NCI-H2081 treated with DMSO at 0.1 percent for 48 hours (cell line): ENCODE measurements at regions not wholly inside any gene's neighbourhood (a gene's known extent, or its start where the extent isn't known, plus 50 kb on each side); places are given as distances from the start of the nearest gene placed in this dataset.
"Not testable (repeated sequence)": the region's sequence is repeated elsewhere in the genome, so short reads cannot be mapped to it uniquely, and the experiment has no call there.

Experiments used
- DNase-seq: peaks from one replicate; lab custom pipeline; 2025; lab: John Stamatoyannopoulos, UW

DNA sequence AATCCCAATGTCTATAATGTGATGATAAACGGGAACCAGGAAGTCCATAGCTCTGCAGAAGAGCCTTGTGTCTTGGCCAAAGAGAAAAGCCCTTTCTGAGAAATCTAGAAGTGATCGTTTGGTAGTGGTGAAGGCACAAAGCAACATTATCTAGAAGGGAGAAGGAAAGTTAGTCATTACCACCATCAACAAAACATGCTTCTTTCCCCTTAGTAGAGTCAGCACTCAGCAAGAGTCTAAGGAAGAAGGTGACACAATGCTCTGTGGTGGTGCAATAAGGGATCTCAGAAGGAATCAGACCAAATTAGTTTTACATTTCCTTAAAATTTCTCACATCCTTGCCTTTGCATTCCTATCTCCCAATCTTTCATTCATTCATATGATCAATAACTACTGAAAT lies 134.4 kb upstream of the PRDX6 start:
- DNase-seq = no peak

DNA sequence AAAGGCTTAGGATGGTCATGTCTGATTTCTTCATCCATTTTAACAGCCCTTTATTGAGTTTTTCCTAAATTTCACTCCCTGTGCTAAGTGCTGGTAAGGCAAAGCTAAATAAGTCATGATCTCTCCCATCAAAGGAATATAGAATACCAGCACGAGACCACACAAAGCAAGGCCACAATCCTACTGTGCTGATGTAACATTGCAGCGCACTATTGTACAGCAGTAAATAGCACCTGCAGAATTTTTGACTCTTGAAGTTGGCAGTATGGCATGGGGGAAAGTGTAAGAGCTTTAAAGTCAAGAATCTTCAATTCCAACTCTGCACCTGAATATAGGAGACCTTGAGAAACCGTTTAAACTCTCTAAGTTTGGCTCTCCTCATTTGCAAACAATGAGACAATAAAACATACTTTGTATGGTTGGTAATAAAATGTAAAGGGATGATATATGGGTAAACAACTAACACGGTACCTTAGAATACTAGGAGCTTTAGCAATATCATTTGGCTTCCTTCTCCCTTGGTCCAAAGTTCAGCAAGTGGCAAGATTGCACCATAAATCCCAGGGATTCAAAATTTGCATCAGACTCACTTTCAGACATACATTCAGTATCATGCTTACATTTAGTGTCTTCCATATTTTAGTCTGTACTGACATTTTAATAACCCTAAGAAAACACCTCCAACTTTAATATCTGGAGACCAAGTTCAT lies 132.9 kb upstream of the PRDX6 start:
- DNase-seq = no peak

DNA sequence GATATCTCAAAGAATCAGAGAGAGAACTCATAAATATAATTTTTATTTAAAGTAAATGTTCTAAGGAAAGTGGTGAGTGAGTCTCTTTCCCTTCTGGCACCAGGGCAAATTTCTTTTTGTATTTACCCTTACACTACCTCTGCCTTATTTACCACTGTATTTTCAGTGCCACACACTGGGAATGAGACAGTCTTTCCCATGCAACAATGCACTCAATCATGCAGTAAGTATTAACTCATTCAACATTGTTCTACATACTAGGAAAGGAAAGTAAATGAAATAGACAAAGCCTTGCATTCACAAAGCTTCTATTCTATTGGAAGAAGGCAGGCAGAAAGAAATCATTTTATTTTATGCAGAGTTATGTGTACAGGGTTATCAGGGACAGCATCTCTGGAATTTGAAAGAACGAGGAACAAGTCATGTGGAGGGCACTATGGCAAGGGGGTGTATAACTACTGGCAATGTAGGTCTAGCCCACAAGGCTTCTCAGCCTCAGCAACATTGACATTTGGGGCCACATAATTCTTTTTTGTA lies 129.8 kb upstream of the PRDX6 start:
- no peak for DNase-seq

DNA sequence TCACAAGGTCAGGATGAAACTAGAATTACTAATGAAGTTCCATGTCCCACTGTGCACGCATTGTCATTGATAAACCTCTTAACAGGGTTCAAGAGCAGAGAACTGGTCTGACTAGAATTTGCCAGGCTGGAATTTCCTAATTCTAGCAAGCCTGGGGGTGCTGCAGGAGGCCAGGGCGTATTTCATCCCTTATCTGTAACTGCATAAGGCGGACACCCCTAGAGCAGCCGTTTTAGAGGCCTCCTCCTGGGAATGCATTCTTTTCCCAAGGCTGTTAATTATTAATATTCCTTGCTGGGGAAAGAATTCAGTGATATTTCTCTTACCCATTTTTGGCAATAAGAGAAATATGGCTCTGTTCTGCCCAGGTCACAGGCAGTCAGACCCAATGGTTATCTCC lies 124.5 kb upstream of the PRDX6 start:
- not testable (repeated sequence) for DNase-seq

DNA sequence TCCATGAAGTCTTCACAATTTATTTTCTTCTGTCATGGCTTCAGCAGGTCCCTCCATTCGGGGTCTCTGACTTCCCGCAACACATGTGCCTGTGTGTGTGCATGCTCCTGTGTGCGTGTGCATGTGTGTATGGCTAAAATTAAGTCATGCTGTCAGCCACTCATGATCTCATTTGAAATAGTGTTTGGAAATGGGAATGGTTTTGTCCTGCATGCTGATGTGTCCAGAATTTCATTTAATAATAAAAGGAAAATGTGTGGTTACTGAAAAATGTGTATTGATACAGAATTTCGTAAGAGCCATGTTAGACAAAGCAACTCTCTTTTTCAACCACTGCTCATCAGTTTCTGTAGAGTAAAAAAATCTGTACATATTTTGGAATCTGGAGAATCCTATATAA lies 123.8 kb upstream of the PRDX6 start:
- no peak for DNase-seq

DNA sequence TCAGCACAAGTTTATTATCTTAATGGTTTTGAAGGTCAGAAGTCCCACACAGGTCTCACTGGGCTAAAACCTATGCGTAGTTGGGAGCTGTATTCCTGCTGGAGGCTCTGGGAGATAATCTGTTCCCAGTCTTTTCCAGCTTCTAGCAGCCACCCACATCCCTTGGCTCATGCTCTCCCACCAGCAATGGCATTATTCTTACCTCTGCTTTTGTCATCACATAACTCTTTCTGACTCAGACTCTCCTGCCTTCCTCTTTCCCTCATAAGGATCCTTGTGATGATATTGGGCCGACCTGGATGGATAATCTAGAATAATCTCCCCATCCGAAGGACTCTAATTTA lies 122.2 kb upstream of the PRDX6 start:
- no peak for DNase-seq

DNA sequence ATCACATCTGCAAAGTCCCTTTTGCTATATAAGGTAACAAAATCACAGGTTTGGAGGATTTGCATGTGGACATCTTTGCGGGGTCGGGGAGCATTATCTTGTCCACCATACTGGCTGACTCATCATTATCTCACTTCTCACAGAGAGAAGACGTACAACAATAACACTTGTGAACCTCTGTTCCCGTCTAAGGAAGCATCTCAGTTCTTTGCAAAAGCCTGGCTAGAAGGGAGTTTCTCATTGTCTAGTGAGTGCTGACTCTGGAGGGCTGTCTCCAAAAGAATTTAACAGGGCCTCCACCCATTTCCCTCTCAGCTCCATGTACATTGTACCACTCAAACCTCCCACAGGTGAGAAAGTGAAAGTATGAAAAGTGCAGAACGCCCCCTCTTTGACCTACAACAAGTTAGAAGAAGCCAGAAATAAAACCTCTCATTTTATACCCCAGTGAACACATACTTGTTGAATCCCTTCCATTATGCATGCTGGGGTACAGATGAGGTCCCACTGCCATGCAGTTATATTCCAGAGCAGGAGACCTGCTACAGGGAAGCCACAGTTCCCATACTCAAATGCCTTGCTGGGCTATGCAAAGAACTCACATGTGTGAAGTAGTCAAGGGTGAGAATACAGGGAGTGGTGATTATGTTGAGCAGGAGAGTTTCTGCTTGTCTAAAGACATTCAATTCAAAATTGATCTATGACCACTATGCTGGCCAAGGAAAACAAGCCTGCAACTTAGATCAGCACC lies 121.7 kb upstream of the PRDX6 start:
- DNase-seq = no peak

DNA sequence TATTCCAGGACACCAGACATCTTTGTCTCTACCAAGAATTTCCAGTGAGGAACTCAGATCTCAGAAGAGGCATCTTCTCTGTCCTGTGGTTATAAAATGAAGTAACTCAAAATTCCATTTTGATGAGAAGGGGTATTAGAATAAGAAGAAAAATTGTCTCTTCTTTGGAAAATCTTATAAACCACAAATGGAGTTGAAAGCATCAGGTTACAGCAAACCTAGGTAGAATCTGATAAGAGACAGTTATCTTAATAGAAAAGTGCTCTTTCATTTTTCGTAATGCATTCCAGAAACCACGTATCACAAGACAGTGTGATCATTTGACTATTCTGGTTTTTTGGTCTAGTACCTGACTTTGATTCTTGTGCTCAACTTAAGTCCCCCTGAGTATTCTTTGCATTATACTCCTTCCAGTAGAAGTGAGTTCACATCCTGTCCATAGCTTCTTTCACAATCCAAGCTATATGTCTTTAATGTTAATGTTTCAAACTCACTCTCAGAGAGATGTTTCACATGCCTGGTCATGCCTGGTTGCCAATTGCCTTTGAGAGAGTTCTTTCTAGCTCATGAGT lies 120.9 kb upstream of the PRDX6 start:
- no peak for DNase-seq

DNA sequence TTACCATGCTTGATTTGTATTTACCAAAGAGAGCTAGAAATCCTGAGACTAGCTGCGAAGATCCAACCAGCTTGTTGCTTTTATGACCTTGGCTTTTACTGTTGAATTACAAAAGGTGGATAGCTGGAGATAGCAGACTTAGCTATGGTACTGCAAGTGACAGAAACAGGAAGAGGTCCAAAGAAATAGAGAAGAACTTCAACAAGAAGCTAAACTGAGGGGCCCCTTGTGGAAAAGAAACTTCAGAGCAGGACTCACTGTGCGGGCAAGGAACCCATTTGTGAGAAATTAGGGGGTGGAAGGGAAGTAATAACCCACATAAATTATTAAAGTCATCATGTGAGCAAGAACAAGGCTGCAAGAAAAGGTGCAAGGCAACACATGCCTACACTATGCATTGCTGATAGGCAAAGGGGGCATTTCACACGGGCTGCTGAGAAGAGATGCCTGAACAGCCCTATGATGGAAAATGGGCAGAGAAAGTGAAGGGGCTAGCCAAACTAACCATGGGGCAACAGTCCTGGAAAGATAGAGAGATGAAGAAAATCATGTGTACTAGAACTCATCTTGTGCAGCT lies 116.6 kb upstream of the PRDX6 start:
- no peak for DNase-seq

DNA sequence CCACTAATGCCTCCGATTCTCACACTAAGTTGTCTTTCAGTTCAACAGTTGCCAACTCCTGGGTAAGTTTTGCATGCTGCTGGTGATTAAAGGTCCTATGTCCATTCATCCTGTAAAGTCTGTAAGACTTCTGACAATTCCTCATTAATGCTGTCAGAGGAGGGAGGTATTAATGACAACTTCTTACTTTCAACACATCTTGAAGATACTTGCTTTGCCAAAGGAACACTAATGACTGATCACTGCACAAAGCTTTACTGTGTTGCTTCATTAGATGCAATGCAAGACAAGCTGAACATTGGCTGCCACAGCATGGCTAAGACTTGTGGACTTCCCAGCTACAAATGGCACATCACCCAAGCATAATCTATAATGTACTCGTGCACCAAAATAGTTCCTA lies 114.6 kb upstream of the PRDX6 start:
- DNase-seq = no peak

DNA sequence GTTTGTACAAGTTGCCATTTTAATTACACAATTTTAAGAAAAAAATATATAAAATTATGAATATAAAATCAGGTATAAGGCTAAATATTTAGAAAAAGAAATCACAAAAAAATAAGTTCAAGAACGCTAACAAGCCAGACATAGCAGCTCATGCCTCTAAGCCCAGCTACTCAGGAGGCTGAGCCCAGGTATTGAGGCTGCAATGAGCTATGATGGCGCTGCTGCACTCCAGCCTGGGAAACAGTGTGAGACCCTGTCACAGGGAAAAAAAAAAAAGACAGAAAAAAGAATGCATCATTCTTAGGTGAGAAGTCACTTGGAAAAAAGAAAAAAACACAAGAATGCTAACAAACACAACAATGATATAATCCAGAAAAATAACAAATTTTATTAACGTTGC lies 112.3 kb upstream of the PRDX6 start:
- DNase-seq = no peak

DNA sequence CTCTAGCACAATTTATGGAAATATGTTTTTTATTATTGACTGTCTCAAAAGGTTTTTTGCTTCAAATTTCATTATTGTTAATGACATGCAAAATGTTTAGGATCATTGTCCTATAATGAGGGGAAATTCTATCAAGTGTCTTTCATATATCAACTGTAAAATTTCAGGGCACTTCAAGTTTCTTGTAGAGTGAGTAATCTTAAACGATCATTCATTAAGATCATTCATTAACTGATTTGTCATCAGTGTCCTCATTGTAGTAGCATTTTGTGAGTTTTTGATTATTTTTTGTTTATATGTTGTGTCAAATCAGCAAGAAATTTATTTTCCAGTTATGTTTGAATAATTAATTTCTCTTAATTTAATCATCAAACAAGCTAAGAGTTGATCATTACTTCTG lies 111.8 kb upstream of the PRDX6 start:
- DNase-seq = no peak

DNA sequence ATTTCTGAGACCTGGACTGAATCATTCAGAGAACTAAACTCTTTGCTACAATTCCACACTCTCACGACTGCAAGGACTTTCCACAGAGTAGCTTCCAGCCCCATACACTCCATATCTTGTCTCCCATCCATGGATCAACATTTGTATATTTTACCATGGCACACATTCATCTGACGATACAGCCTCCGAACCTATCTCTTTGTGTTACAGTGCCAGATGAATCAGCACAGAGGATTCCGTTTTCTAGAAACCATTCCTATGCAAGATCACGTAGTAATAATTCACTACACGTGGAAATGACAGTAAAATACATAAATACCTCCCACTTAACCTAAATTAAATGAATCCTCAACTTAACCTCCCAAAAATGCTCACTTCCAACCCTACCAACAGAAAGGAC lies 110.0 kb upstream of the PRDX6 start:
- DNase-seq = no peak

DNA sequence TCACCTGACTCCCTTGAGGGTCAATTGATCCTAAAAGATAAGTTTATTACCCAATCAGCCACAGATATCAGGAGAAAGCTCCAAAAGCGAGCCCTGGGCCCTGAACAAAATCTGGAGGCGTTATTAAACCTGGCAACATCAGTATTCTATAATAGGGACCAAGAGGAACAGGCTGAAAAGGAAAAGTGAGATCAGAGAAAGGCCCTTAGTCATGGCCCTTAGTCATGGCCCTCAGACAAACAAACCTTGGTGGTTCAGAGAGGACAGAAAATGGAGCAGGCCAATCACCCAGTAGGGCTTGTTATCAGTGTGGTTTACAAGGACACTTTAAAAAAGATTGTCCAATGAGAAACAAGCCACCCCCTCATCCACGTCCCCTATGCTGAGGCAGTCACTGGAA lies 106.5 kb upstream of the PRDX6 start:
- DNase-seq = not testable (repeated sequence)

DNA sequence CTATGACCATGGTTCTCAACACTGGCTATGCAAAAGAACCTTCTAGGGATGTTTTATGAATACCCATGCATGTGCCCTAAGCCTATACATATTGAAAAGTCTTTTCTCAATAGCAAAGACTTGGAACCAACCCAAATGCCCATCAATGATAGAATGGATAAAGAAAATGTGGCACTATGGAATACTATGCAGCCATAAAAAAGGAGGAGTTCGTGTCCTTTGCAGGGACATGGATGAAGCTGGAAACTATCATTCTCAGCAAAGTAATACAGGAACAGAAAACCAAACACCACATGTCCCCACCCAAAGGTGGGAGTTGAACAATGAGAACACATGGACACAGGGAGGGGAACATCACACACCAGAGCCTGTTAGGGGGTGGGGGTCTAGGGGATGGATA lies 101.1 kb upstream of the PRDX6 start:
- not testable (repeated sequence) for DNase-seq

DNA sequence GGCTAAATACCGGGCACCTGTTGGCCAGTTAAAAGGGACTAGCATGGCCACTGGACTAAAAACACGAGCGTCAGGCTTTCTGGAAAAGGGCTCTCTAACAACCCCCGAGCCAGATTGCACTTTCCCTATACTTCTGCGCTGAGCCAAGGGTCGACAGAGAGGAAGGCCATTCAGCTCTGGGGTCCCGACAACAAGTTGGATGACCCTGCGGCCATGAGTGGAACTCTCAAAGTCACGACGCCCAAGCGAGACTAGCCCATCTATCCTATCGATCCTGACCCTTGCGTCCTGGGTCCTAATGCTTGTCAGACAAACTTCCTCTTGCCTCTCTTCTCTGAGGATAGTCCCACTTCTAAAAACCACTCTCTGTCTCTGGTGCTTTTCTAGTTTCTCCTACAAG lies 99.9 kb upstream of the PRDX6 start:
- no peak for DNase-seq

DNA sequence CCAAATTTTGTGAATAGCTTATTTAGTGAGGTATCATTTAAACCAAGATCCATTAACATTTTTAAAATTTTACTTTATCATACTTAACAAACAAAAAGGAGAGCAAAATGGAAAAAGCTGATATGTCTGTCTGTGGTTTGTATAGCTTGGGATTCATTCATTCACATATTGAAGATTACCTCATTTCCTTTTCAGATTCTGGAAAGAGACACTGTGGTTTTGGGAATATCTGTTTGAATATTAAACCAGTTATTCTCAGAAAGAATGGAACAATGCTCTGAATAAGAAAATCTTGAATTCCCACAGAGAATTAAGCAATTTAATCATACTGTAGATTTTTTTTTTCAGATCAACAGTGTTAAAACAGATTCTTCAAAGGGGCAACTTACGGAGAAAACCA lies 93.8 kb upstream of the PRDX6 start:
- no peak for DNase-seq

DNA sequence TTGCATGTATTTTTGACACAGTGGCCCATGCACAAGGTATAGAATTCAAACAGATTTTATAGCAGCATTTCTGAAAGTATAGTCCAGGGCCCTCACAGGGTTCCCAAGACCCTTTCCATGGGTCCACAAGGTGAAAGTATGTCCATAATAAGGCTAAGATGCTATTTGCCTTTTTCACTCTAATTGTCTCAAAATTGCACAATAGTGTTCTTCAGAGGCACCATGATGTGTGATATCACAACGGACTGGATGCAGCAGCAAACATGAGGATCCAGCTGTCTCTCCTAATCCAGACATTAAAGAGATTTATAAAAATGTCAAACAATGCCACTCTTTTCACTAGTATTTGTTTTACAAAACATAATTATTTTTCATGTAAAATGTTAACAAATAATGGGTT lies 88.8 kb upstream of the PRDX6 start:
- DNase-seq = no peak

DNA sequence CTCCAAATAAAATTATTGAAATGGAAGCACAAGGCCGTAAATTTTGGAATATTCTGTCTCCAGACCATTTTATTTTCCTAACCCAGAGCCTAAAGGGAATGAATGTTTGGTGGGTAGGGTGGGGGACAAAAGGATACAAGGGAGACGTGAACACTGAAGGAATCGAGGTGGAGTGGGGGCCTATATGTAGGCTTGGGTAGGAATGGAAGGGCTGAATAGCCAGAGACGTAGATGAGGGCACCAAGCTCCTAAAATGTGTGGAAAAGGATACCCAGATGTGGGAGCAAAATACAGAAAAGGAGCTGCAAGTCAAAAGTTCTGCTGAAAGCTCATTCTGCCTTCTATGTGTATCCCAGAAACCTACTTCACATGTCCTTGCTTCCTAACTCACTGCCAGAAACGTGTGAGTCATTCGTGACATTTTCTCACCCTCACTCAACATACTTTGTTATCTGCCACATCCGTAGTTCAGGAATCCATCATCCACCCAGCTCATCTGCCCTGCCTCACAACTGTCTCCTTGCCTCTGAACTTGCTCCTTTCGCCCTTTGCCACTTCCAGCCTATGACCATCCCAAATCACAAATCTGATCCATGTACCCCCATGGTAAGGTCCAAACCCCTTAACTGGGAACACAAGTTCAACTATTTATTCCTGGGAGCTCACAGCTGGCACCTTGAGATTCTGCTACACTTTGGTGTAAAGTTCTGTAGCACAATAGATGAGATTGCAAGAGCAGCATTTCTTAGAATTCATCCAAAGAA lies 84.1 kb upstream of the PRDX6 start:
- DNase-seq = no peak

DNA sequence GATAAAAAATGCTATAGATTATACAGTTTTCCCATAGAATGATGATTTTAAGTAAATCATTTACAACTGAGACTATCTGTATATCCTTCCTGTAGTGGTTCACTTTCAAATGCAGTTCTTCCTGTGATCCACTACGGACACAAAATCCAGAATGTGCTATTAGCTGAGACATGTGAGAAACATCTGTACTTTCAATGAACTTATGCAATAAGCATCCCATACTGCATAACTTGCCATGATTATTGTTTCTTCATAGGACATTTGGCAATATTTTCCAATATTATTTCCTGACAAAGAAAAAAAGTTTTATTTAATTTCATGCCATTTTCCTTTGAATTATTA lies 83.5 kb upstream of the PRDX6 start:
- no peak for DNase-seq

DNA sequence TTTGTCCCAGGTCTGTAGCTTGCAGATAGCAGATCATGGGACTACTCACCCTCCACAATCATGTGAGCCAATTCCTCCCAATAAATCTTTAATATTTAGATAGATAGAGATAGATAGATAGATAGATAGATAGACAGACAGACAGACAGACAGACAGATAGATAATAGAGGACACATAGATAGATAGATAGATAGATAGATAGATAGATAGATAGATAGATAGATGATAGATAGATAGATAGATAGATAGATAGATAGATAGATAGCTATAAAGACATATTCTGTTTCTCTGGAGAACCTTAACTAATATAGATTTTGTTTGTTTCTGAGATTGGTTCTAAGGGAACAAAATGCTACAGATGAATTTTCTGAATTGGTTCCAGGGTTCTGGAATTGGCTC lies 82.3 kb upstream of the PRDX6 start:
- DNase-seq = not testable (repeated sequence)

DNA sequence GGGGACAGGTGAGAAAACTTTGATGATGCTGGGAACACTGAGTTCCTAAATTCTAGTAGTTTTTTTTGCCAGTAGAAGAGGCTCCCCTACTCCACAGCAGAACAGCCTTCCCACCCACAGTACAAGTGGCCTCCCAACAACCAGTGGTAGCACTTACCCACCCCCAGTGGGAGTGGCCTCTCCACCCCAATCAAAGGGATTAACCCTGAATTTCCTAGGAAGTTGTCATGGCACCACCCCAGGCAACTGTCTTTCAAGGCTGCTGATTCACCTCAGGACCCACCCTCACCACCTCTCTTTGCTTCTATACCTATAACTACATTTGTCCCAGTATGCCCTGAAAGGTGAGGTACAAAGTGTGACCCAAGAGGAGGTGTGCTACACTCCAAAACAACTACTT lies 81.4 kb upstream of the PRDX6 start:
- DNase-seq = no peak
